ENCODE measurements at regions not wholly inside any gene's neighbourhood (a gene's known extent, or its start where the extent isn't known, plus 50 kb on each side); places are given as distances from the start of the nearest gene placed in this dataset.

DNA sequence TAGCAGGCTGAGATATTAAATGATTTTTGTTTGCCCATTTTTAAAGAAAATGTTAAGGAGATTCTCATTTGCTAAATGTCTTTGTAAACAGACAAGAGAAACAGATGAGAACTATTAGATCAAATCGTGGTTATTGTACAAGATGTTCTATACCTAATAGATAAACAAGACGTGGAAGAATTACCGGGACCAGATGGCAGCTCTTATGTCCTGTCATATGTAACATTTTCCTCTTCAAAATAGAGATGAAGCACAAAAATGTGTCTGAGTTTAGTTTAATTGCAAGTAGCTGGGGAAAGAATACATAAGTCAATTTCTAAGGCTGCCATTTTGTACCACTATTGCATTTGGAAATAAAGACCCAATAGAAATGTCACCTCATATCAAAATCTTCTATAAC is 553.7 kb downstream of the TUSC7 start (continued):
- TF ChIP-seq ZNF318 (IDR thresholded peaks at IDR 0.05; ENCODE audit: borderline replicate concordance in 1 of 2, low read depth in 1 of 2) (no peak), HBP1 (CRISPR knock-in tag; IDR thresholded peaks at IDR 0.05) (no peak), C11orf30 (IDR thresholded peaks at IDR 0.05; ENCODE audit: low read depth) (no peak), PKNOX1 (IDR thresholded peaks at IDR 0.05) (no peak), ZNF197 (CRISPR knock-in tag; IDR thresholded peaks at IDR 0.05; ENCODE audit: low read depth) (no peak), RB1 (IDR thresholded peaks at IDR 0.05; ENCODE audit: low read depth) (no peak), PTBP1 (IDR thresholded peaks at IDR 0.05; ENCODE audit: low read depth, low read length) (no peak), TRIM24 (IDR thresholded peaks at IDR 0.05) (no peak)
- TF ChIP-seq, protein P1, sequence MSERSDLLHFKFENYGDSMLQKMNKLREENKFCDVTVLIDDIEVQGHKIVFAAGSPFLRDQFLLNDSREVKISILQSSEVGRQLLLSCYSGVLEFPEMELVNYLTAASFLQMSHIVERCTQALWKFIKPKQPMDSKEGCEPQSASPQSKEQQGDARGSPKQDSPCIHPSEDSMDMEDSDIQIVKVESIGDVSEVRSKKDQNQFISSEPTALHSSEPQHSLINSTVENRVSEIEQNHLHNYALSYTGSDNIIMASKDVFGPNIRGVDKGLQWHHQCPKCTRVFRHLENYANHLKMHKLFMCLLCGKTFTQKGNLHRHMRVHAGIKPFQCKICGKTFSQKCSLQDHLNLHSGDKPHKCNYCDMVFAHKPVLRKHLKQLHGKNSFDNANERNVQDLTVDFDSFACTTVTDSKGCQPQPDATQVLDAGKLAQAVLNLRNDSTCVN (CRISPR knock-in tag; IDR thresholded peaks at IDR 0.05), result no peak

Data from K562 (cell line).